MM.1S (cell line): ENCODE measurements at regions not wholly inside any gene's neighbourhood (a gene's known extent, or its start where the extent isn't known, plus 50 kb on each side); places are given as distances from the start of the nearest gene placed in this dataset.
A peak's percentile ranks its signal among the peaks of the same experiment; 100 is the strongest.
"Not testable (repeated sequence)": the region's sequence is repeated elsewhere in the genome, so short reads cannot be mapped to it uniquely, and the experiment has no call there.

Experiments
- DNase-seq: peaks from one replicate; pipeline ENCODE4 v3.0.0-alpha.2; 2015
- H2AFZ ChIP-seq: fragments of 300-600 bp; sonication (generic); 2 replicates; pipeline ENCODE4 v1.6.0; 2016; ENCODE audit warnings: antibody characterized with exemption, low read length
- H3F3A ChIP-seq: fragments of 300-600 bp; sonication (generic); 2 replicates; pipeline ENCODE4 v1.6.1; 2016; ENCODE audit warnings: mild to moderate bottlenecking, antibody characterized with exemption, low read length, moderate library complexity, mixed read lengths; ENCODE audit not compliant: insufficient read depth
- H3K27ac ChIP-seq: fragments of 300-600 bp; sonication (generic); 2 replicates; pipeline ENCODE4 v1.5.1; 2016; ENCODE audit warnings: mild to moderate bottlenecking, low read length
- H3K27me3 ChIP-seq: fragments of 300-600 bp; sonication (generic); replicated peaks from 2 replicates; pipeline ENCODE4 v1.6.0; 2016; ENCODE audit warnings: low read length; ENCODE audit not compliant: insufficient read depth
- H3K36me3 ChIP-seq: fragments of 300-600 bp; sonication (generic); replicated peaks from 2 replicates; pipeline ENCODE4 v1.6.1; 2016; ENCODE audit warnings: mild to moderate bottlenecking, low read length, mixed read lengths; ENCODE audit not compliant: insufficient read depth
- H3K4me1 ChIP-seq: fragments of 300-600 bp; sonication (generic); 2 replicates; pipeline ENCODE4 v1.6.1; 2016; ENCODE audit warnings: low read length, mixed read lengths
- H3K4me2 ChIP-seq: fragments of 300-600 bp; sonication (generic); 2 replicates; pipeline ENCODE4 v1.6.0; 2016; ENCODE audit warnings: low read depth, low read length
- H3K4me3 ChIP-seq: fragments of 300-600 bp; sonication (generic); 2 replicates; pipeline ENCODE4 v1.5.1; 2016; ENCODE audit warnings: low read length, mixed read lengths
- H3K79me2 ChIP-seq: fragments of 300-600 bp; sonication (generic); 2 replicates; pipeline ENCODE4 v1.6.1; 2016; ENCODE audit warnings: mixed run types, low read length, mixed read lengths
- H3K9ac ChIP-seq: fragments of 300-600 bp; sonication (generic); 2 replicates; pipeline ENCODE4 v1.6.1; 2016; ENCODE audit warnings: low read length, mixed read lengths
- H3K9me2 ChIP-seq: fragments of 300-600 bp; sonication (generic); replicated peaks from 2 replicates; pipeline ENCODE4 v1.6.1; 2016; ENCODE audit warnings: mild to moderate bottlenecking, low read length, mixed read lengths; ENCODE audit not compliant: insufficient read depth
- H3K9me3 ChIP-seq: fragments of 300-600 bp; sonication (generic); replicated peaks from 2 replicates; pipeline ENCODE4 v1.6.1; 2016; ENCODE audit warnings: mild to moderate bottlenecking, low read length, mixed read lengths; ENCODE audit not compliant: insufficient read depth
- H4K20me1 ChIP-seq: fragments of 300-600 bp; sonication (generic); 2 replicates; pipeline ENCODE4 v1.6.1; 2016; ENCODE audit warnings: mild to moderate bottlenecking, low read length, moderate library complexity, mixed read lengths; ENCODE audit not compliant: insufficient read depth

DNA sequence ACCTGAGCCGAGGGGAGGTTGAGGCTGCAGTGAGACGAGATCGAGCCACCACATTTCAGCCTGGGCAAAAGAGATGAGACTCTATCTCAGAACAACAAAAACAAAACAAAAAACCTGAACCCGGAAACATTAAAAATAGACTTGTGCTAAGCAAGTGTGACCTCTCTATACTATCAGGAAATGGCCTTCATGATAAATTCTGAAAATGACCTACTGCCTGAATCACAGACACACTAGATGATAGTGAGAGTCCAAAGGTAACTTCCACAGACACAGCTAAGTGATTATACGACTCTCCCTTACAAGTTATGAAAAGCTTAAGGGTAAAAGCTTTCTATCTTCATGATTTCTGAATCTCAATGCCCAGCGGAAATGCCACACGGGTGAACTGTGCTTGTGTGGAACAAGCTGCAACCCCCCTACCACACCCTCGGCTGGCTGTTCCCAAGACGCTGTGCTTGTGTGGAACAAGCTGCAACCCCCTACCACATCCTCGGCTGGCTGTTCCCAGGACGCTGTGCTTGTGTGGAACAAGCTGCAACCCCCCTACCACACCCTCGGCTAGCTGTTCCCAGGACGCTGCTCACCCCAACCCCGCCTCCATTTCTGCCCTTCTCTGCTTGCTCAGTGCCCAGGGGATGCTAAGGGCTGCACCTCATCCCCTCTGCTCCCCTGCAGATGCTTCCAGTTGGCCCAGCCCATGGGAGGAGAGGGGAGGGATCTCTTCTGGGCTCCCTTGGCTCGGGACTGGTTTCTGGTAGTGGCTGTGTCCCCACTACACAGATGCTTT, 56.2 kb upstream of the TNK2 start:
- not testable (repeated sequence) for H3K27me3 ChIP-seq, H3F3A ChIP-seq, H3K9me2 ChIP-seq, H3K9ac ChIP-seq, H3K36me3 ChIP-seq, H2AFZ ChIP-seq, DNase-seq, H3K4me2 ChIP-seq, H4K20me1 ChIP-seq, H3K79me2 ChIP-seq, H3K9me3 ChIP-seq, H3K27ac ChIP-seq, H3K4me1 ChIP-seq, H3K4me3 ChIP-seq

GRCh38 chr3:195962222-195962621, 53.9 kb upstream of the TNK2 start:
- not testable (repeated sequence) for H3K4me2 ChIP-seq, H3K27me3 ChIP-seq, H3K36me3 ChIP-seq, H3F3A ChIP-seq, H4K20me1 ChIP-seq, H3K9me3 ChIP-seq, DNase-seq, H2AFZ ChIP-seq, H3K4me3 ChIP-seq, H3K4me1 ChIP-seq, H3K27ac ChIP-seq, H3K9me2 ChIP-seq, H3K79me2 ChIP-seq, H3K9ac ChIP-seq

- not testable (repeated sequence) for H3K4me1 ChIP-seq, H3K9me2 ChIP-seq, H3K4me2 ChIP-seq, H3K9ac ChIP-seq, H3K4me3 ChIP-seq, H3K79me2 ChIP-seq, H2AFZ ChIP-seq, H3K36me3 ChIP-seq, H3K27ac ChIP-seq, H4K20me1 ChIP-seq, H3F3A ChIP-seq, H3K27me3 ChIP-seq, H3K9me3 ChIP-seq
- peak; percentile 53 for DNase-seq
Observed at GRCh38 chr3:195960971-195961775, 52.8 kb upstream of the TNK2 start.

- H4K20me1 ChIP-seq, H3K79me2 ChIP-seq, DNase-seq, H3K9me2 ChIP-seq, H3K9me3 ChIP-seq, H3K27ac ChIP-seq, H3K4me2 ChIP-seq, H3K4me1 ChIP-seq, H3K4me3 ChIP-seq, H3K27me3 ChIP-seq, H3F3A ChIP-seq, H2AFZ ChIP-seq, H3K9ac ChIP-seq, H3K36me3 ChIP-seq: not testable (repeated sequence)
Observed at GRCh38 chr3:195960164-195960563, 51.8 kb upstream of the TNK2 start.

DNA sequence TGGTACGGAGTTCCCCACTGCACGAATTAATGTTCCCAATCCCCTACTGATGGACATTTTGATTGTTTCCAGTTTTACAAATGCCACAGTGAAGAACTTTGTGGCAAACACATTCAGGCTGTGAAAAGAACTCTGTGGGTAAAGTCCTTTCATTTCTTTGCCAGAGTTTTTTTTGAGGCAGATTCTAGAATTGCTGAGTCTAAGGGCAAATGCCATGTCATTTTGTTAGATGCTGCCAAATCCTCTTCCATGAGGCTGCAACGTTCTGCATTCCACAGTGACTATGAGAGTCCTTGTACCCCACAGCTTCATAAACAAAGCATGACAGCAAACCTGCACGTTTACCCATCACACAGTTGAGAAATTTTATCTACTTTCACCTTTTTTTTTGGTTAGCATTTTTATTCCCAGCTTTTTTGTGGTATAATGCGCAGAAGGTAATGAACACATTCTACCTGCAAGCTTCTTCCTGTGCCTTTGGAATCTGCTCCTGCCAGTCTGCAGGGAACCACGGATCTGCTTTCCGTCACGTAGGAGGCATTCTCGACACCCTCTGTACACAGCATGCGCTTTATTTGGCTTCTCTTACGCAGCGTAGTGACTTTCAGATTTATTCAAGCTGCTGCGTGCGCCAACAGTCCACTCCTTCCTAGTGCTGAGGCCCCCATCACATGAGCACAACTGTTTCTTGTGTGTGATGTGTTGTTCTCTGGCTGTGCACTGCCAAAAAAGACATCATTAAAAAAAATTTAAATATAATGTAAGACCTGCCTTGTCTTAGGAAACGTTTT, 51.2 kb upstream of the TNK2 start:
- H3K9ac ChIP-seq, H3K36me3 ChIP-seq, H3K27me3 ChIP-seq, H4K20me1 ChIP-seq, H3K4me2 ChIP-seq, H2AFZ ChIP-seq, H3F3A ChIP-seq, H3K4me3 ChIP-seq, H3K9me2 ChIP-seq, H3K4me1 ChIP-seq, DNase-seq, H3K79me2 ChIP-seq, H3K9me3 ChIP-seq, H3K27ac ChIP-seq: not testable (repeated sequence)

DNA sequence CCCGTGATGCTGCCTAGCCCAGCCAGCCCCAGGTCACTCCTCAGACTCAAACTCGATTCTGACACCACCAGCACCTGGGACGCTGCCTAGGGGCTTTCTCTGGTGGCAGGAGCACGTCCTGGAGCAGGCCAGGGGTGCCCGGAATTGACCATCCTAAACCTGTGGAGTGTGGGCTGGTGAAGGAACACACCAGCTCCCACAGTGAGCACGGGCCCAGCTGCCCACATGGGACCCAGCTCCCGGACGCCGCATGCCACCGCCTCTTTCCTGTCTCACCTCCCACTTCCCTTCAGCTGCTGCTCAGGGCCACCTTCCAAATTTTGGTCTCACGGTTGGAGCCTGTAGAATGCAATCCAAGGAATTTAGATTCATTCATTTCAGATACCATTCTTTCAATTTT, 50.4 kb upstream of the TNK2 start:
- H4K20me1 ChIP-seq, H3K9me2 ChIP-seq, H3K27me3 ChIP-seq, H3K27ac ChIP-seq, H3K4me3 ChIP-seq, H3F3A ChIP-seq, H3K9me3 ChIP-seq, DNase-seq, H3K79me2 ChIP-seq, H3K9ac ChIP-seq, H3K4me1 ChIP-seq, H3K36me3 ChIP-seq, H2AFZ ChIP-seq, H3K4me2 ChIP-seq: not testable (repeated sequence)
